Activated T-cell treated with anti-CD3 and anti-CD28 coated beads, Interleukin-2, amount 50 U/mL, for 4 hours (primary cell): ENCODE measurements at regions not wholly inside any gene's neighbourhood (a gene's known extent, or its start where the extent isn't known, plus 50 kb on each side); places are given as distances from the start of the nearest gene placed in this dataset.

Experiments
- ATAC-seq, 2 donors: fragments of 200-7000 bp; cut with Tn5 transposase; one replicate each; pipeline ENCODE4 v1.10.0; 2021
- DNase-seq: peaks from one replicate; pipeline ENCODE4 v3.0.0-alpha.2; 2020
- H3K27me3 Mint-ChIP-seq: one replicate; pipeline ENCODE4 v1.8.0; 2021; ENCODE audit warnings: low read depth, mixed read lengths
- H3K36me3 Mint-ChIP-seq: one replicate; pipeline ENCODE4 v1.8.0; 2022; ENCODE audit warnings: mixed read lengths; ENCODE audit not compliant: insufficient read depth
- H3K4me1 Mint-ChIP-seq: one replicate; pipeline ENCODE4 v1.8.0; 2021; ENCODE audit warnings: low read depth, mixed read lengths
- H3K4me3 Mint-ChIP-seq: one replicate; pipeline ENCODE4 v1.8.0; 2021; ENCODE audit warnings: mild to moderate bottlenecking, moderate library complexity, mixed read lengths
- H3K9me3 Mint-ChIP-seq: one replicate; pipeline ENCODE4 v1.8.0; 2021; ENCODE audit warnings: mixed read lengths

- DNase-seq (no peak), ATAC-seq (no peak)
- no peaks in the 10 kb centered on the region for H3K27me3 Mint-ChIP-seq
- no peak overlapping the region for H3K4me3 Mint-ChIP-seq
- no peaks in the 10 kb centered on the region for H3K36me3 Mint-ChIP-seq
- no peaks in the 10 kb centered on the region for H3K4me1 Mint-ChIP-seq
- H3K9me3 Mint-ChIP-seq: no peaks in the 10 kb centered on the region
Observed at GRCh38 chr18:39519741-39520140, 1954.1 kb upstream of the CELF4 start.

- Mint-ChIP-seq H3K4me1 (no peaks in the 10 kb centered on the region), H3K9me3 (peaks cover 3% of the 10 kb centered on the region), H3K27me3 (no peaks in the 10 kb centered on the region), H3K4me3 (no peak overlapping the region), H3K36me3 (no peaks in the 10 kb centered on the region)
- DNase-seq (no peak), ATAC-seq (no peak)
Observed at GRCh38 chr18:39515299-39515698, 1949.7 kb upstream of the CELF4 start.

GRCh38 chr18:39513186-39513585 is 1947.6 kb upstream of the CELF4 start:
- H3K27me3 Mint-ChIP-seq: no peaks in the 10 kb centered on the region
- no peak overlapping the region for H3K4me3 Mint-ChIP-seq

GRCh38 chr18:39506581-39507330 is 1941.2 kb upstream of the CELF4 start:
- DNase-seq: no peak
- Mint-ChIP-seq H3K9me3 (peaks cover 13% of the 10 kb centered on the region), H3K4me1 (no peaks in the 10 kb centered on the region), H3K36me3 (no peaks in the 10 kb centered on the region), H3K4me3 (no peak overlapping the region), H3K27me3 (no peaks in the 10 kb centered on the region)
- no peak for ATAC-seq

More at GRCh38 chr18:39513186-39513585, 1947.6 kb upstream of the CELF4 start:
- DNase-seq (no peak), ATAC-seq (no peak)
- H3K36me3 Mint-ChIP-seq: no peaks in the 10 kb centered on the region
- H3K9me3 Mint-ChIP-seq: peaks cover 5% of the 10 kb centered on the region
- no peaks in the 10 kb centered on the region for H3K4me1 Mint-ChIP-seq

- ATAC-seq: no peak
- H3K36me3 Mint-ChIP-seq: no peaks in the 10 kb centered on the region
- H3K27me3 Mint-ChIP-seq: no peaks in the 10 kb centered on the region
- H3K4me1 Mint-ChIP-seq: no peaks in the 10 kb centered on the region
- no peak for DNase-seq
- no peak overlapping the region for H3K4me3 Mint-ChIP-seq
- H3K9me3 Mint-ChIP-seq: peaks cover 3% of the 10 kb centered on the region
Observed at GRCh38 chr18:39500306-39500705, 1934.7 kb upstream of the CELF4 start.

- ATAC-seq: no peak
- H3K4me1 Mint-ChIP-seq: no peaks in the 10 kb centered on the region
- no peak overlapping the region for H3K4me3 Mint-ChIP-seq
- no peaks in the 10 kb centered on the region for H3K27me3 Mint-ChIP-seq
- no peaks in the 10 kb centered on the region for H3K36me3 Mint-ChIP-seq
- DNase-seq: no peak
- H3K9me3 Mint-ChIP-seq: peaks cover 3% of the 10 kb centered on the region
Observed at GRCh38 chr18:39497821-39498220, 1932.2 kb upstream of the CELF4 start.

GRCh38 chr18:39496986-39497385 is 1931.4 kb upstream of the CELF4 start:
- Mint-ChIP-seq H3K27me3 (no peaks in the 10 kb centered on the region), H3K9me3 (peaks cover 7% of the 10 kb centered on the region), H3K4me1 (no peaks in the 10 kb centered on the region), H3K4me3 (no peak overlapping the region), H3K36me3 (no peaks in the 10 kb centered on the region)
- ATAC-seq (no peak), DNase-seq (no peak)

GRCh38 chr18:39494211-39494896 is 1928.8 kb upstream of the CELF4 start:
- no peaks in the 10 kb centered on the region for H3K36me3 Mint-ChIP-seq

GRCh38 chr18:39491408-39491807 is 1925.8 kb upstream of the CELF4 start:
- Mint-ChIP-seq H3K4me3 (no peak overlapping the region), H3K27me3 (no peaks in the 10 kb centered on the region), H3K4me1 (no peaks in the 10 kb centered on the region), H3K9me3 (peaks cover 16% of the 10 kb centered on the region), H3K36me3 (no peaks in the 10 kb centered on the region)
- ATAC-seq (no peak), DNase-seq (no peak)

More at GRCh38 chr18:39494211-39494896, 1928.8 kb upstream of the CELF4 start:
- H3K4me3 Mint-ChIP-seq: no peak overlapping the region
- H3K9me3 Mint-ChIP-seq: peaks cover 14% of the 10 kb centered on the region
- no peaks in the 10 kb centered on the region for H3K27me3 Mint-ChIP-seq
- no peak for ATAC-seq
- DNase-seq: no peak
- no peaks in the 10 kb centered on the region for H3K4me1 Mint-ChIP-seq

- DNase-seq (no peak), ATAC-seq (no peak)
- no peak overlapping the region for H3K4me3 Mint-ChIP-seq
- no peaks in the 10 kb centered on the region for H3K36me3 Mint-ChIP-seq
- peaks cover 16% of the 10 kb centered on the region for H3K9me3 Mint-ChIP-seq
- H3K27me3 Mint-ChIP-seq: no peaks in the 10 kb centered on the region
- no peaks in the 10 kb centered on the region for H3K4me1 Mint-ChIP-seq
Observed at GRCh38 chr18:39489431-39489830, 1923.8 kb upstream of the CELF4 start.

GRCh38 chr18:39487932-39488331 is 1922.3 kb upstream of the CELF4 start:
- Mint-ChIP-seq H3K4me3 (no peak overlapping the region), H3K9me3 (peaks cover 16% of the 10 kb centered on the region), H3K36me3 (no peaks in the 10 kb centered on the region), H3K27me3 (no peaks in the 10 kb centered on the region), H3K4me1 (no peaks in the 10 kb centered on the region)
- DNase-seq: no peak
- no peak for ATAC-seq

GRCh38 chr18:39486268-39486667 is 1920.7 kb upstream of the CELF4 start:
- ATAC-seq: no peak

GRCh38 chr18:39485696-39486095 is 1920.1 kb upstream of the CELF4 start:
- no peaks in the 10 kb centered on the region for H3K4me1 Mint-ChIP-seq
- H3K4me3 Mint-ChIP-seq: no peak overlapping the region
- H3K9me3 Mint-ChIP-seq: peaks cover 10% of the 10 kb centered on the region
- H3K36me3 Mint-ChIP-seq: no peaks in the 10 kb centered on the region
- ATAC-seq (no peak), DNase-seq (no peak)
- H3K27me3 Mint-ChIP-seq: no peaks in the 10 kb centered on the region

More at GRCh38 chr18:39486268-39486667, 1920.7 kb upstream of the CELF4 start:
- Mint-ChIP-seq H3K4me3 (no peak overlapping the region), H3K36me3 (no peaks in the 10 kb centered on the region), H3K9me3 (peaks cover 12% of the 10 kb centered on the region), H3K27me3 (no peaks in the 10 kb centered on the region), H3K4me1 (no peaks in the 10 kb centered on the region)
- DNase-seq: no peak

- H3K36me3 Mint-ChIP-seq: no peaks in the 10 kb centered on the region
- no peaks in the 10 kb centered on the region for H3K27me3 Mint-ChIP-seq
- H3K4me1 Mint-ChIP-seq: no peaks in the 10 kb centered on the region
Observed at GRCh38 chr18:39481281-39481680, 1915.7 kb upstream of the CELF4 start.

More at GRCh38 chr18:39481281-39481680, 1915.7 kb upstream of the CELF4 start:
- Mint-ChIP-seq H3K4me3 (no peak overlapping the region), H3K9me3 (no peaks in the 10 kb centered on the region)
- no peak for DNase-seq
- ATAC-seq: no peak
